ENCODE measurements at regions not wholly inside any gene's neighbourhood (a gene's known extent, or its start where the extent isn't known, plus 50 kb on each side); places are given as distances from the start of the nearest gene placed in this dataset.
"Not testable (repeated sequence)": the region's sequence is repeated elsewhere in the genome, so short reads cannot be mapped to it uniquely, and the experiment has no call there.

DNA sequence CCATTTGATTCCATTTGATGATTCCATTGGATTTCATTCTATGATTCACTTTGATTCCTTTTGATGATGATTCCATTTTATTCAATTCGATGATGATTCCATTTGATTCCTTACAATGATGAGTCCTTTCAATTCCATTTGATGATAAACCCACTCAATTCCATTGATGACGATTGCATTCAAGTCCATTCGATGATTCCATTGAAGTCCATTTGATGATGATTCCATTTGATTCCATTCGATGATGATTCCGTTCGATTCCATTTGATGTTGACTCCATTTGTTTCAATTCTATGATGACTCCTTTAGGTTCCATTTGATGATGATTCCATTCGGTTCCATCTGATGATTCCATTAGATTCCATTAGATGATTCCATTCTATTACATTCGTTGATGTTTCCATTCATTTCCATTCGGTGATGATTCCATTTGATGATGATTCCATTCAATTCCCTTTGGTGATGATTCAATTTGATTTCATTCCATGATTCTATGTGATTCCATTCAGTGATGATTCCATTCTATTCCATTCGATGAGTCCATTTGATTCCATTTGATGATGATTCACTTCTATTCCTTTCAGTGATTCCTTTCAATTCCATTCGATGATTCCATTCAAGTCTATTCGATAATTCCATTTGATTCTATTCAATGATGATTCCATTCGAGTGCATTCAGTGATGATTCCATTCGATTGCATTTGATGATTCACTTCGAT lies 1106.0 kb downstream of the RPIA start:
- intact Hi-C loops (cut with micrococcal nuclease), result no loop called here
- Histone ChIP-seq H3K4me3 (ENCODE audit: low read length) (no peak overlapping the region), H3K79me2 (ENCODE audit: low read length) (no peaks in the 10 kb centered on the region), H3K27ac (ENCODE audit: low read length) (no peak overlapping the region), H3F3A (ENCODE audit: low read length, unreplicated experiment) (no peaks in the 10 kb centered on the region), H4K20me1 (ENCODE audit: low read length) (no peaks in the 10 kb centered on the region), H3K9me2 (replicated peaks; ENCODE audit: low read length) (no peaks in the 10 kb centered on the region), H3K4me1 (ENCODE audit: insufficient read depth, low read length) (no peaks in the 10 kb centered on the region), H3K4me2 (ENCODE audit: low read length) (no peak overlapping the region), H3K9me3 (ENCODE audit: low read length) (peaks cover 99% of the 10 kb centered on the region), H3K27me3 (ENCODE audit: low read length) (0 out of 2 replicates have a peak, but pooled peaks cover 3% of the 10 kb centered on the region), H3K36me3 (ENCODE audit: low read depth, low read length) (no peaks in the 10 kb centered on the region), H3K9ac (ENCODE audit: low read length) (no peak overlapping the region), H2AFZ (ENCODE audit: low read length) (no peak overlapping the region)
- CTCF ChIA-PET, result no interaction called here
- BruUV-seq (replicated peaks), result no TSS peak
- DNase-seq (no peak), ATAC-seq (no peak)
- TF ChIP-seq, protein P1, sequence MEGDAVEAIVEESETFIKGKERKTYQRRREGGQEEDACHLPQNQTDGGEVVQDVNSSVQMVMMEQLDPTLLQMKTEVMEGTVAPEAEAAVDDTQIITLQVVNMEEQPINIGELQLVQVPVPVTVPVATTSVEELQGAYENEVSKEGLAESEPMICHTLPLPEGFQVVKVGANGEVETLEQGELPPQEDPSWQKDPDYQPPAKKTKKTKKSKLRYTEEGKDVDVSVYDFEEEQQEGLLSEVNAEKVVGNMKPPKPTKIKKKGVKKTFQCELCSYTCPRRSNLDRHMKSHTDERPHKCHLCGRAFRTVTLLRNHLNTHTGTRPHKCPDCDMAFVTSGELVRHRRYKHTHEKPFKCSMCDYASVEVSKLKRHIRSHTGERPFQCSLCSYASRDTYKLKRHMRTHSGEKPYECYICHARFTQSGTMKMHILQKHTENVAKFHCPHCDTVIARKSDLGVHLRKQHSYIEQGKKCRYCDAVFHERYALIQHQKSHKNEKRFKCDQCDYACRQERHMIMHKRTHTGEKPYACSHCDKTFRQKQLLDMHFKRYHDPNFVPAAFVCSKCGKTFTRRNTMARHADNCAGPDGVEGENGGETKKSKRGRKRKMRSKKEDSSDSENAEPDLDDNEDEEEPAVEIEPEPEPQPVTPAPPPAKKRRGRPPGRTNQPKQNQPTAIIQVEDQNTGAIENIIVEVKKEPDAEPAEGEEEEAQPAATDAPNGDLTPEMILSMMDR (conservative IDR thresholded peaks at IDR 0.05; ENCODE audit: low read depth, low read length), result no peak
- no peak for TF ChIP-seq EZH2phosphoT487 (IDR thresholded peaks at IDR 0.05; ENCODE audit: borderline replicate concordance, low read length)
- no peak for TF ChIP-seq EZH2 (IDR thresholded peaks at IDR 0.05; ENCODE audit: low read length, unreplicated experiment)
- POLR2A ChIA-PET (ENCODE audit: unreplicated experiment), result no interaction called here

DNA sequence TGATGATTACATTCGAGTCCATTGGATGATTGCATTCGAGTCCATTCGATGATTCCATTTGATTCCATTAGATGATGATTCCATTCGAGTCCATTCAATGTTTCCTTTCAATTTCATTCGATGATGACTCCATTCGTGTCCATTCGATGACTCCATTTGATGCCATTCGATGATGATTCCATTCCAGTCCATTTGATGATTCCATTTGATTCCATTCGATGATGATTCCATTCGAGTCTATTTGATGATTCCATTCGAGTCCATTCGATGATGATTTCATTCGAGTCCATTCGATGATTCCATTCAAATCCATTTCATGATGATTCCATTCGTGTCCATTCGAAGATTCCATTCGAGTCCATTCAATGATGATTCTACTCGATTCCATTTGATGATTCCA lies 1109.7 kb downstream of the RPIA start:
- BruUV-seq (replicated peaks); H3F3A ChIP-seq (ENCODE audit: low read length, unreplicated experiment); intact Hi-C loops (cut with micrococcal nuclease); H3K27ac ChIP-seq (ENCODE audit: low read length); ATAC-seq; H3K9ac ChIP-seq (ENCODE audit: low read length); H2AFZ ChIP-seq (ENCODE audit: low read length); CTCF ChIA-PET; H3K27me3 ChIP-seq (ENCODE audit: low read length); POLR2A ChIA-PET (ENCODE audit: unreplicated experiment); H3K4me1 ChIP-seq (ENCODE audit: insufficient read depth, low read length); H3K4me2 ChIP-seq (ENCODE audit: low read length); H3K4me3 ChIP-seq (ENCODE audit: low read length); H3K79me2 ChIP-seq (ENCODE audit: low read length); H4K20me1 ChIP-seq (ENCODE audit: low read length); DNase-seq; H3K9me2 ChIP-seq (replicated peaks; ENCODE audit: low read length); H3K36me3 ChIP-seq (ENCODE audit: low read depth, low read length): not testable (repeated sequence)
- peaks cover 99% of the 10 kb centered on the region for H3K9me3 ChIP-seq (ENCODE audit: low read length)

DNA sequence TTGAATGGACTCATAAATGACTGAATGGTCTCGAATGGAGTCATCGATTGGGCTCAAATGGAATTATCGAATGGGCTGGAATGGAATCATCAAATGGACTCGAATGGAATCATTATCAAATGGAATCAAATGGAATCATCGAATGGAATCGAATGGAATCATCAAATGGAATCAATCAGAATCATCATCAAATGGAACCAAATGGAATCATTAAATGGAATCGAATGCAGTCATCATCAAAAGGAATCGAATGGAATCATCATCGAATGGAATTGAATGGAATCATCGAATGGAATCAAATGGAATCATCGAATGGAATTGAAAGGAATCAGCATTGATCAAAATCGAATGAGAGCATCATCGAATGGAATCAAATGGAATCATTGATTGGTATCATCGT lies 1114.9 kb downstream of the RPIA start:
- H3F3A ChIP-seq (ENCODE audit: low read length, unreplicated experiment); H4K20me1 ChIP-seq (ENCODE audit: low read length); H3K79me2 ChIP-seq (ENCODE audit: low read length); intact Hi-C loops (cut with micrococcal nuclease); ATAC-seq; H3K36me3 ChIP-seq (ENCODE audit: low read depth, low read length); H3K9me2 ChIP-seq (replicated peaks; ENCODE audit: low read length); H3K4me1 ChIP-seq (ENCODE audit: insufficient read depth, low read length); CTCF ChIA-PET; H3K4me2 ChIP-seq (ENCODE audit: low read length); H3K27me3 ChIP-seq (ENCODE audit: low read length); BruUV-seq (replicated peaks); POLR2A ChIA-PET (ENCODE audit: unreplicated experiment); H3K4me3 ChIP-seq (ENCODE audit: low read length); H3K27ac ChIP-seq (ENCODE audit: low read length); H2AFZ ChIP-seq (ENCODE audit: low read length); H3K9ac ChIP-seq (ENCODE audit: low read length); DNase-seq: not testable (repeated sequence)
- H3K9me3 ChIP-seq (ENCODE audit: low read length), result peaks cover 85% of the 10 kb centered on the region

DNA sequence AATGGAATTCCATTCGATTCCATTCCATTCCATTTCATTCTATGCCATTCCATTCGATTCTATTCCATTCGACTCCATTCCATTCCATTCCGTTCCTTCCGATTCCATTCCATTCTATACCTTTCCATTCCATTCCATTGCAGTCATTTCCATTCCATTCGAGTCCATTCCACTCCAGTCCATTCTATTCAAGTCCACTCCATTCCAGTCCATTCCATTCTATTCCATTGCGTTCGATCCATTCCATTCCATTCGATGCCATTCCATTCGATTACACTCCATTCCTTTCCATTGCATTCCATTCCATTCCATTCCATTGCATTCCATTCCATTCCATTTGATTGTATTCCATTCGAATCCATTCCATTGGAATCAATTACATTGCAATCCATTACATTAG lies 1119.8 kb downstream of the RPIA start:
- Histone ChIP-seq H4K20me1 (ENCODE audit: low read length) (no peaks in the 10 kb centered on the region), H3K27me3 (ENCODE audit: low read length) (no peaks in the 10 kb centered on the region), H3K4me1 (ENCODE audit: insufficient read depth, low read length) (no peaks in the 10 kb centered on the region), H3F3A (ENCODE audit: low read length, unreplicated experiment) (no peaks in the 10 kb centered on the region), H3K36me3 (ENCODE audit: low read depth, low read length) (no peaks in the 10 kb centered on the region; the same call in 1 of the 2 replicates), H3K4me2 (ENCODE audit: low read length) (no peak overlapping the region), H3K9me3 (ENCODE audit: low read length) (peaks cover 80% of the 10 kb centered on the region), H3K27ac (ENCODE audit: low read length) (no peak overlapping the region), H3K79me2 (ENCODE audit: low read length) (no peaks in the 10 kb centered on the region), H3K9me2 (replicated peaks; ENCODE audit: low read length) (no peaks in the 10 kb centered on the region), H3K9ac (ENCODE audit: low read length) (no peak overlapping the region), H2AFZ (ENCODE audit: low read length) (no peak overlapping the region), H3K4me3 (ENCODE audit: low read length) (no peak overlapping the region; the same call in 1 of the 2 replicates)
- CTCF ChIA-PET, result no interaction called here
- no TSS peak for BruUV-seq (replicated peaks)
- no peak for TF ChIP-seq EZH2phosphoT487 (IDR thresholded peaks at IDR 0.05; ENCODE audit: borderline replicate concordance, low read length)
- TF ChIP-seq EZH2 (IDR thresholded peaks at IDR 0.05; ENCODE audit: low read length, unreplicated experiment), result no peak
- TF ChIP-seq, protein P1 (conservative IDR thresholded peaks at IDR 0.05; ENCODE audit: low read depth, low read length), result no peak
- POLR2A ChIA-PET (ENCODE audit: unreplicated experiment), result no interaction called here
- intact Hi-C loops (cut with micrococcal nuclease), result no loop called here
- no peak for ATAC-seq
- DNase-seq, result no peak

DNA sequence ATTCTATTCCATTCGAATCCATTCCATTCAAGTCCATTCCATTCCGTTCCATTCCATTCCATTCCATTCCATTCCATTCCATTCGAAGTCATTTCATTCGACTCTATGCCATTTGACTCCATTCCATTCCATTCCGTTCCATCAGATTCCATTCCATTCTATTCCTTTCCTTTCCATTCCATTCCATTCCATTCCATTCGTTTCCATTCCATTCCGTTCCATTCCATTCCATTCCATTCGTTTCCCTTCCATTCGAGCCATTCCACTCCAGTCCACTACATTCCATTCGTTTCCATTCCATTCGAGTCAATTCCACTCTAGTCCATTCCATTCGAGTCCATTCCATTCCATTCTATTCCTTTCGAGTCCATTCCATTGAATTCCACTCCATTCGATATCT lies 1120.4 kb downstream of the RPIA start:
- H3K4me3 ChIP-seq (ENCODE audit: low read length); H3K9me2 ChIP-seq (replicated peaks; ENCODE audit: low read length); H3K27ac ChIP-seq (ENCODE audit: low read length); H3K36me3 ChIP-seq (ENCODE audit: low read depth, low read length); CTCF ChIA-PET; H3K27me3 ChIP-seq (ENCODE audit: low read length); H3K79me2 ChIP-seq (ENCODE audit: low read length); H3K4me1 ChIP-seq (ENCODE audit: insufficient read depth, low read length); POLR2A ChIA-PET (ENCODE audit: unreplicated experiment); BruUV-seq (replicated peaks); H3F3A ChIP-seq (ENCODE audit: low read length, unreplicated experiment); H3K4me2 ChIP-seq (ENCODE audit: low read length); DNase-seq; H3K9ac ChIP-seq (ENCODE audit: low read length); H2AFZ ChIP-seq (ENCODE audit: low read length); intact Hi-C loops (cut with micrococcal nuclease); H4K20me1 ChIP-seq (ENCODE audit: low read length); ATAC-seq: not testable (repeated sequence)
- H3K9me3 ChIP-seq (ENCODE audit: low read length), result peaks cover 79% of the 10 kb centered on the region

Measured in PC-3 (cell line).